GM12878 (cell line): ENCODE measurements at regions not wholly inside any gene's neighbourhood (a gene's known extent, or its start where the extent isn't known, plus 50 kb on each side); places are given as distances from the start of the nearest gene placed in this dataset.
A peak's percentile ranks its signal among the peaks of the same experiment; 100 is the strongest.

ENCODE experiments used
- ATAC-seq: fragments of 200-7000 bp; cut with Tn5 transposase; 3 replicates; pipeline ENCODE4 v1.9.1; 2020; ENCODE audit warnings: mild to moderate bottlenecking, moderate library complexity
- BruUV-seq: library from RNA; stranded (reverse); fragments of 400-500 nt; replicated peaks from 2 replicates; lab custom pipeline; 2021; lab: Mats Ljungman, UMichigan
- CTCF ChIA-PET: fragments of 300-600 bp; sonication (Branson Sonifier 250); formaldehyde crosslinking; extraction: SDS; loops from one replicate; lab custom pipeline; 2021; ENCODE audit warnings: inconsistent platforms; lab: Yijun Ruan, JAX
- POLR2A ChIA-PET: fragments of 350-600 bp; formaldehyde crosslinking; extraction: SDS; loops from one replicate; lab custom pipeline; 2021; ENCODE audit warnings: inconsistent platforms; lab: Charles Lee
- RAD21 ChIA-PET: fragments of 300-600 bp; sonication (Branson Sonifier 250); formaldehyde crosslinking; loops from one replicate; lab custom pipeline; 2023; ENCODE audit warnings: antibody characterized with exemption; ENCODE audit not compliant: unreplicated experiment; lab: Charles Lee
- SMC1A ChIA-PET: fragments of 300-600 bp; sonication (Branson Sonifier 250); formaldehyde crosslinking; loops from one replicate; lab custom pipeline; 2023; ENCODE audit not compliant: unreplicated experiment, uncharacterized antibody; lab: Charles Lee
- DNase-seq: peaks from one replicate; pipeline ENCODE4 v3.0.0-alpha.2; 2011; ENCODE audit warnings: low read depth, low spot score
- FAIRE-seq: peaks from 3 replicates; lab custom pipeline; 2011; peaks lifted over from hg19 to GRCh38; lab: Jason Lieb, UNC
- H2AFZ ChIP-seq: 2 replicates; pipeline ENCODE4 v1.6.0; 2011; ENCODE audit warnings: low read depth, low read length, control low read depth; ENCODE audit not compliant: control insufficient read depth
- H3K27ac ChIP-seq: 2 replicates; pipeline ENCODE4 v1.5.1; 2011; ENCODE audit warnings: control low read depth; ENCODE audit not compliant: control insufficient read depth, insufficient read depth
- H3K27me3 ChIP-seq, 2 experiments: replicated peaks in 1 of 2; 2 replicates each; pipeline versions ENCODE4 v1.6.0 to v1.6.1; 2011; ENCODE audit warnings: low read length in 1 of 2; ENCODE audit not compliant: control insufficient read depth in 2 of 2, insufficient read depth in 2 of 2
- H3K36me3 ChIP-seq, 2 experiments: 2 replicates each; pipeline ENCODE4 v1.5.1; 2011; ENCODE audit warnings: low read length in 1 of 2; ENCODE audit not compliant: control insufficient read depth in 2 of 2, insufficient read depth in 2 of 2
- H3K4me1 ChIP-seq: 2 replicates; pipeline ENCODE4 v1.6.1; 2011; ENCODE audit warnings: mild to moderate bottlenecking, low read length, moderate library complexity, mixed read lengths; ENCODE audit not compliant: control insufficient read depth, insufficient read depth
- H3K4me2 ChIP-seq: 2 replicates; pipeline ENCODE4 v1.6.0; 2011; ENCODE audit warnings: control low read depth; ENCODE audit not compliant: control insufficient read depth, insufficient read depth
- H3K4me3 ChIP-seq: fragments of 200-600 bp; sonication (generic); 2 replicates; pipeline ENCODE4 v1.5.1; 2016
- H3K79me2 ChIP-seq: 2 replicates; pipeline ENCODE4 v1.6.0; 2011; ENCODE audit warnings: low read length; ENCODE audit not compliant: control insufficient read depth, insufficient read depth
- H3K9ac ChIP-seq: 2 replicates; pipeline ENCODE4 v1.8.0; 2011; ENCODE audit warnings: low read length, control low read depth, mixed read lengths; ENCODE audit not compliant: control insufficient read depth, insufficient read depth
- H3K9me3 ChIP-seq: replicated peaks from 3 replicates; pipeline ENCODE4 v1.5.1; 2011; ENCODE audit warnings: mild to moderate bottlenecking, low read length; ENCODE audit not compliant: control insufficient read depth, insufficient read depth
- H4K20me1 ChIP-seq: 2 replicates; pipeline ENCODE4 v1.6.0; 2011; ENCODE audit not compliant: control insufficient read depth, insufficient read depth
- BCL11A ChIP-seq: IDR thresholded peaks from 2 replicates; pipeline ENCODE4 v1.6.1; 2011; ENCODE audit warnings: low read depth, low read length
- BCL3 ChIP-seq: IDR thresholded peaks from 2 replicates; pipeline ENCODE4 v1.6.1; 2011; ENCODE audit warnings: borderline replicate concordance, low read depth, mild to moderate bottlenecking, moderate library complexity, low read length; ENCODE audit not compliant: insufficient read depth, poor library complexity, severe bottlenecking
- CHD1 ChIP-seq: IDR thresholded peaks from 2 replicates; pipeline ENCODE4 v1.6.1; 2012; ENCODE audit warnings: low read depth, low read length, improper control_type of control experiment
- ESRRA ChIP-seq: IDR thresholded peaks from 2 replicates; pipeline ENCODE4 v1.6.1; 2012; ENCODE audit warnings: mild to moderate bottlenecking, low read length, improper control_type of control experiment
- EZH2 ChIP-seq: IDR thresholded peaks from 2 replicates; pipeline ENCODE4 v1.6.1; 2012; ENCODE audit warnings: low read depth, mild to moderate bottlenecking, control low read depth, inconsistent platforms, low read length, borderline replicate concordance; ENCODE audit not compliant: control insufficient read depth
- HSF1 ChIP-seq: fragments of 150-350 bp; IDR thresholded peaks from 2 replicates; pipeline ENCODE4 v1.6.1; 2014; ENCODE audit warnings: mild to moderate bottlenecking, low read depth, low read length
- RFX5 ChIP-seq: IDR thresholded peaks from 2 replicates; pipeline ENCODE4 v1.6.1; 2011; ENCODE audit warnings: low read depth, low read length, improper control_type of control experiment
- SIN3A ChIP-seq: IDR thresholded peaks from 2 replicates; pipeline ENCODE4 v1.6.1; 2012; ENCODE audit warnings: low read depth, low read length, improper control_type of control experiment
- SRF ChIP-seq, 2 experiments: IDR thresholded peaks; 2 replicates each; pipeline ENCODE4 v1.6.1; 2011; ENCODE audit warnings: low read depth in 2 of 2, low read length in 2 of 2, mild to moderate bottlenecking in 1 of 2, moderate library complexity in 1 of 2
- SUZ12 ChIP-seq: fragments of 200-600 bp; sonication (generic); IDR thresholded peaks from one replicate; pipeline ENCODE4 v1.6.1; 2018; ENCODE audit warnings: antibody characterized with exemption, mild to moderate bottlenecking; ENCODE audit not compliant: unreplicated experiment
- YBX1 ChIP-seq: fragments of 450-650 bp; IDR thresholded peaks from 2 replicates; pipeline ENCODE4 v1.6.1; 2016; ENCODE audit warnings: antibody characterized with exemption
- ZNF592 ChIP-seq: fragments of 450-650 bp; IDR thresholded peaks from 2 replicates; pipeline ENCODE4 v1.6.1; 2017; ENCODE audit warnings: mild to moderate bottlenecking, moderate library complexity
- WGBS: methylation state at CpG from one replicate; pipeline ENCODE4 v1.1.6; 2016; ENCODE audit warnings: low lambda C conversion rate; ENCODE audit not compliant: insufficient replicate concordance, insufficient coverage; ENCODE audit errors: missing lambda C conversion rate; 5-methylcytosine and 5-hydroxymethylcytosine counted together
- in situ Hi-C: fragments of 300-500 bp; cut with MboI; formaldehyde crosslinking; loops from 9 replicates; pipeline ENCODE4 v1.14.3; 2018; ENCODE audit warnings: mixed read lengths
- intact Hi-C: fragments of 100-400 bp; cut with micrococcal nuclease; formaldehyde crosslinking; loops from one replicate; pipeline ENCODE4 v1.14.2; 2022; ENCODE audit not compliant: unreplicated experiment

GRCh38 chr1:166221316-166221715, 54.5 kb upstream of the FAM78B start:
- Histone ChIP-seq H3K4me1 (no peaks in the 10 kb centered on the region), H3K79me2 (no peaks in the 10 kb centered on the region), H2AFZ (no peak overlapping the region), H4K20me1 (no peaks in the 10 kb centered on the region), H3K4me3 (no peak overlapping the region), H3K36me3 (no peaks in the 10 kb centered on the region), H3K27me3 (no peaks in the 10 kb centered on the region), H3K27ac (no peak overlapping the region), H3K9ac (no peak overlapping the region), H3K9me3 (no peaks in the 10 kb centered on the region; the same call in 2 of the 3 replicates), H3K4me2 (no peak overlapping the region)
- SMC1A ChIA-PET, result no interaction called here
- no TSS peak for BruUV-seq
- WGBS, result 0% methylated on average over 1 of the region's 1 CpG
- DNase-seq, result no peak
- RAD21 ChIA-PET, result no interaction called here
- POLR2A ChIA-PET, result no interaction called here
- TF ChIP-seq ZNF592, result no peak
- no peak for TF ChIP-seq RFX5
- no peak for TF ChIP-seq YBX1
- no peak for TF ChIP-seq SRF (IDR thresholded peaks at IDR 0.05; ENCODE audit: low read depth in 2 of 2, low read length in 2 of 2)
- TF ChIP-seq HSF1, result no peak
- TF ChIP-seq BCL11A, result no peak
- no peak for TF ChIP-seq SIN3A
- no peak for TF ChIP-seq SUZ12
- TF ChIP-seq BCL3, result no peak
- TF ChIP-seq CHD1, result no peak
- TF ChIP-seq EZH2, result no peak
- TF ChIP-seq ESRRA, result no peak
- CTCF ChIA-PET, result no interaction called here
- peak; percentile 57 for ATAC-seq
- in situ Hi-C loops, result no loop called here
- FAIRE-seq, result no peak
- intact Hi-C loops, result no loop called here
